ENCODE measurements at regions not wholly inside any gene's neighbourhood (a gene's known extent, or its start where the extent isn't known, plus 50 kb on each side); places are given as distances from the start of the nearest gene placed in this dataset.

DNA sequence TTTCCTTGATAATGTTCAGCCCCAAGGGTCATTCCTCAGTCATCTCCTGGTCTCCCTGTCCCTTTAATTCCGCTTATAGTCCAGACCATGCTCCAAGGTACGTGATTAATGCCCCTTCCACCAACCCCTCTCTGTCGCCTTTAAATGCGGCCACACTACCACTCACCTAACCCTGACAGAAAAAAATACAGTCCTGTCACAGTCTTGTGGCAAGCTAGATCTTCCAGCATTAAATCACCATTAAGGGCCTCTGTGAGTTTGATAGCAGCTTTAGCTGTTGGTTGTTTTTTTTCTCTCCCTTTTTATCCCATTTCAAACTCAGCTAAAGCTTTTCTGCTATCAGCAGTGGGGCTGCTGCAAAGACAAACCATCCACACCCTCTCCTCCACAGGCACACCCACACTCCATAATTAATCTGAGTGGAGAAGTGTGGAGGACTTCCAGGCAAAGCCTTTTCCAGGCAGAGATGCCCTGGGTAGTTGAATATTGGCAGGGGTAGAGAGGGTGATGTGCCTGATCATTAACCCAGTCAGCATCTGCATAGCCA lies 522.7 kb upstream of the CLINT1 start:
- TF ChIP-seq, protein P1, sequence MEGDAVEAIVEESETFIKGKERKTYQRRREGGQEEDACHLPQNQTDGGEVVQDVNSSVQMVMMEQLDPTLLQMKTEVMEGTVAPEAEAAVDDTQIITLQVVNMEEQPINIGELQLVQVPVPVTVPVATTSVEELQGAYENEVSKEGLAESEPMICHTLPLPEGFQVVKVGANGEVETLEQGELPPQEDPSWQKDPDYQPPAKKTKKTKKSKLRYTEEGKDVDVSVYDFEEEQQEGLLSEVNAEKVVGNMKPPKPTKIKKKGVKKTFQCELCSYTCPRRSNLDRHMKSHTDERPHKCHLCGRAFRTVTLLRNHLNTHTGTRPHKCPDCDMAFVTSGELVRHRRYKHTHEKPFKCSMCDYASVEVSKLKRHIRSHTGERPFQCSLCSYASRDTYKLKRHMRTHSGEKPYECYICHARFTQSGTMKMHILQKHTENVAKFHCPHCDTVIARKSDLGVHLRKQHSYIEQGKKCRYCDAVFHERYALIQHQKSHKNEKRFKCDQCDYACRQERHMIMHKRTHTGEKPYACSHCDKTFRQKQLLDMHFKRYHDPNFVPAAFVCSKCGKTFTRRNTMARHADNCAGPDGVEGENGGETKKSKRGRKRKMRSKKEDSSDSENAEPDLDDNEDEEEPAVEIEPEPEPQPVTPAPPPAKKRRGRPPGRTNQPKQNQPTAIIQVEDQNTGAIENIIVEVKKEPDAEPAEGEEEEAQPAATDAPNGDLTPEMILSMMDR (IDR thresholded peaks at IDR 0.05; ENCODE audit: control extremely low read depth, extremely low read depth) = no peak
- peaks cover 0 to 3% (median 0%) of the 10 kb centered on the region in 5 donors for H3K4me1 ChIP-seq (ENCODE audit: control insufficient read depth in 5 of 5, insufficient read depth in 5 of 5, low read length in 5 of 5)
- DNase-seq (no peak), ATAC-seq (ENCODE audit: insufficient read depth, low FRiP score) (no peak)
- 91 to 99% methylated on average over 4 of the region's 4 CpGs for WGBS, 2 donors
- H3K9me3 ChIP-seq (ENCODE audit: control insufficient read depth in 4 of 4, insufficient read depth in 3 of 4, low read length in 3 of 4) = peaks cover 0 to 6% (median 1%) of the 10 kb centered on the region in 4 donors
- no peaks in the 10 kb centered on the region for H3K27me3 ChIP-seq (ENCODE audit: control insufficient read depth in 3 of 3, insufficient read depth in 3 of 3, low read length in 2 of 3)
- no peak overlapping the region for H3K4me3 ChIP-seq
- H3K9ac ChIP-seq (ENCODE audit: insufficient read depth in 1 of 2, low read length in 2 of 2) = no peak overlapping the region
- H3K36me3 ChIP-seq (ENCODE audit: control insufficient read depth in 4 of 4, insufficient read depth in 4 of 4, low read length in 4 of 4) = no peaks in the 10 kb centered on the region
- H3K27ac ChIP-seq (ENCODE audit: low read depth in 1 of 2, low read length in 1 of 2) = no peak overlapping the region

- H3K9ac ChIP-seq (ENCODE audit: insufficient read depth in 1 of 2, low read length in 2 of 2) = no peak overlapping the region
- no peaks in the 10 kb centered on the region for H3K36me3 ChIP-seq (ENCODE audit: control insufficient read depth in 4 of 4, insufficient read depth in 4 of 4, low read length in 4 of 4)
- no peak overlapping the region for H3K4me3 ChIP-seq
- 80 to 87% methylated on average over 5 of the region's 5 CpGs for WGBS, 2 donors
- DNase-seq (no peak), ATAC-seq (ENCODE audit: insufficient read depth, low FRiP score) (no peak)
- H3K27me3 ChIP-seq (ENCODE audit: control insufficient read depth in 3 of 3, insufficient read depth in 3 of 3, low read length in 2 of 3) = no peaks in the 10 kb centered on the region
- TF ChIP-seq, protein P1 (IDR thresholded peaks at IDR 0.05; ENCODE audit: control extremely low read depth, extremely low read depth) = no peak
- no peak overlapping the region for H3K27ac ChIP-seq (ENCODE audit: low read depth in 1 of 2, low read length in 1 of 2)
- H3K4me1 ChIP-seq (ENCODE audit: control insufficient read depth in 5 of 5, insufficient read depth in 5 of 5, low read length in 5 of 5) = peaks cover 0 to 3% (median 0%) of the 10 kb centered on the region in 5 donors
- peaks cover 0 to 6% (median 1%) of the 10 kb centered on the region in 4 donors for H3K9me3 ChIP-seq (ENCODE audit: control insufficient read depth in 4 of 4, insufficient read depth in 3 of 4, low read length in 3 of 4)
Observed at GRCh38 chr5:158380661-158381060, 521.7 kb upstream of the CLINT1 start.

GRCh38 chr5:158378931-158379330 lies 520.0 kb upstream of the CLINT1 start:
- H3K27ac ChIP-seq (ENCODE audit: low read depth in 1 of 2, low read length in 1 of 2) = no peak overlapping the region
- peaks cover 0 to 6% (median 0%) of the 10 kb centered on the region in 4 donors for H3K9me3 ChIP-seq (ENCODE audit: control insufficient read depth in 4 of 4, insufficient read depth in 3 of 4, low read length in 3 of 4)
- WGBS, 2 donors = 81 to 90% methylated on average over 4 of the region's 4 CpGs
- no peak overlapping the region for H3K4me3 ChIP-seq
- no peaks in the 10 kb centered on the region for H3K27me3 ChIP-seq (ENCODE audit: control insufficient read depth in 3 of 3, insufficient read depth in 3 of 3, low read length in 2 of 3)
- no peak for DNase-seq
- H3K9ac ChIP-seq (ENCODE audit: insufficient read depth in 1 of 2, low read length in 2 of 2) = no peak overlapping the region
- ATAC-seq (ENCODE audit: insufficient read depth, low FRiP score) = no peak
- TF ChIP-seq, protein P1 (IDR thresholded peaks at IDR 0.05; ENCODE audit: control extremely low read depth, extremely low read depth) = no peak
- H3K36me3 ChIP-seq (ENCODE audit: control insufficient read depth in 4 of 4, insufficient read depth in 4 of 4, low read length in 4 of 4) = no peaks in the 10 kb centered on the region
- H3K4me1 ChIP-seq (ENCODE audit: control insufficient read depth in 5 of 5, insufficient read depth in 5 of 5, low read length in 5 of 5) = peaks cover 0 to 1% (median 0%) of the 10 kb centered on the region in 5 donors

DNA sequence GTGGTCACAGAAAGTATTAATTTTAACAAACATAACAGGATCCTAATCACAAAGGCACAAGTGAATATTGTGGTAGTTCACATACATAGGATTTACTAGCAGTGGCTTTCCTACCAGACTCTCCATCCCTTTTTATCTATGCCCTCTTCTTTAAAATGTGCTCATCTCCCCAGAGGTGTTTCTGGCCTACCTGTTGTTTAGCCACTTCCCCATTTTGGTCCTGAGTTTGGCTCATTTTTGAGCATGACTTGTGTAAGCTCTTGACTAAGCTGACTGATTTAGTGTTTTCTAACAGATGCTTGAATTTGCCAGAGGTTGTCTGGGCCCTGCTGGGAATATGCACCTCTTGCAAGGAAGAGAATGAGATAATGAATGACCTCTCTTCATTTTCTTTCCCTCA lies 517.7 kb upstream of the CLINT1 start:
- no peak for DNase-seq
- Histone ChIP-seq H3K27me3 (ENCODE audit: control insufficient read depth in 3 of 3, insufficient read depth in 3 of 3, low read length in 2 of 3) (no peaks in the 10 kb centered on the region), H3K4me1 (ENCODE audit: control insufficient read depth in 5 of 5, insufficient read depth in 5 of 5, low read length in 5 of 5) (no peaks in the 10 kb centered on the region), H3K36me3 (ENCODE audit: control insufficient read depth in 4 of 4, insufficient read depth in 4 of 4, low read length in 4 of 4) (no peaks in the 10 kb centered on the region), H3K9ac (ENCODE audit: insufficient read depth in 1 of 2, low read length in 2 of 2) (no peak overlapping the region), H3K27ac (ENCODE audit: low read depth in 1 of 2, low read length in 1 of 2) (no peak overlapping the region), H3K9me3 (ENCODE audit: control insufficient read depth in 4 of 4, insufficient read depth in 3 of 4, low read length in 3 of 4) (peaks cover 0 to 6% (median 0%) of the 10 kb centered on the region in 4 donors), H3K4me3 (no peak overlapping the region)
- TF ChIP-seq, protein P1 (IDR thresholded peaks at IDR 0.05; ENCODE audit: control extremely low read depth, extremely low read depth) = no peak
- ATAC-seq (ENCODE audit: insufficient read depth, low FRiP score) = no peak

Measured in lung (tissue), 11 donors.